Inflammatory macrophage treated with lipopolysaccharide for 4 hours (primary cell): ENCODE measurements at regions not wholly inside any gene's neighbourhood (a gene's known extent, or its start where the extent isn't known, plus 50 kb on each side); places are given as distances from the start of the nearest gene placed in this dataset.

Experiments
- DNase-seq: peaks from one replicate; pipeline ENCODE4 v3.0.0-alpha.2; 2020

DNA sequence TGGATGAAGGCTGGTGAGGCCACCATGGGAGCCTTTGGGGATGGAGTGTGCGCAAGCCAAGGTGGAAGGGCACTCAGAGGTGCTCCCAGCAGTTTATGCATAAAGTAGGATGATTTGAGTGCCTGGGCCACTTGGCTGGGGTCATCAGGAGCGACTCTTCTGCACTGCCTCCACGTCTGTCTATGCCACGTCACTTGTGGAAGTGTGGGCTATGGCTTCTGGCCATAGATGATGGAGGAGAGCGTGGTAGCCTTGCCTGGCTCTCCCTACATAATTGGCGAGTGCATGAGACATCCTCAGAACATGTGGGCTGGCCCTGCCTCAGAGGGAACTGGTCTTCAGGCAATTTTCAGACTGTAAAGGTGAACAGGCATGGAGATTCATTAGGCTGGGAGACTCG lies 182.9 kb downstream of the TEX29 start:
- DNase-seq, result no peak

- no peak for DNase-seq
Observed at GRCh38 chr13:111503905-111504695, 183.7 kb downstream of the TEX29 start.

- no peak for DNase-seq
Observed at GRCh38 chr13:111505175-111505777, 184.8 kb downstream of the TEX29 start.

GRCh38 chr13:111506125-111506524 lies 185.7 kb downstream of the TEX29 start:
- DNase-seq, result no peak

DNA sequence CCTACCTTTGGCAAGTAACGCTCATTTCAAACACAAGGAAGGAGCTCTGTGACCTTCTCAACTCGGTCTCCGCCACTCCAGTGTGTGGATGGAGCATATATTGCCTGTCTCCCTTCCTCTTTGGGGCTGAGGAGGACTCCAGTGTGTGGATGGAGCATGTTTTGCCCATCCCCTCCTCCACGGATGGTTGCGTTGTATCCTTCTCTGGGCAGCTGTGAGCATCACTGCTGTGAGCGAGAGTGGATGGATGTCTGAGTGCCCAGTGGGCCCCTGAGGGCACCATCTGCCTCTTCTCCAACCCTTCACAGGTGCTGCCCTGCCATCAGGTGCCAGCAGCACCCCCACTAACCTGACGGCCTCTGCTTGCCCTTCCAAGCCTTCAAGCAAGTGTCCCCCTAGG lies 186.2 kb downstream of the TEX29 start:
- no peak for DNase-seq

DNA sequence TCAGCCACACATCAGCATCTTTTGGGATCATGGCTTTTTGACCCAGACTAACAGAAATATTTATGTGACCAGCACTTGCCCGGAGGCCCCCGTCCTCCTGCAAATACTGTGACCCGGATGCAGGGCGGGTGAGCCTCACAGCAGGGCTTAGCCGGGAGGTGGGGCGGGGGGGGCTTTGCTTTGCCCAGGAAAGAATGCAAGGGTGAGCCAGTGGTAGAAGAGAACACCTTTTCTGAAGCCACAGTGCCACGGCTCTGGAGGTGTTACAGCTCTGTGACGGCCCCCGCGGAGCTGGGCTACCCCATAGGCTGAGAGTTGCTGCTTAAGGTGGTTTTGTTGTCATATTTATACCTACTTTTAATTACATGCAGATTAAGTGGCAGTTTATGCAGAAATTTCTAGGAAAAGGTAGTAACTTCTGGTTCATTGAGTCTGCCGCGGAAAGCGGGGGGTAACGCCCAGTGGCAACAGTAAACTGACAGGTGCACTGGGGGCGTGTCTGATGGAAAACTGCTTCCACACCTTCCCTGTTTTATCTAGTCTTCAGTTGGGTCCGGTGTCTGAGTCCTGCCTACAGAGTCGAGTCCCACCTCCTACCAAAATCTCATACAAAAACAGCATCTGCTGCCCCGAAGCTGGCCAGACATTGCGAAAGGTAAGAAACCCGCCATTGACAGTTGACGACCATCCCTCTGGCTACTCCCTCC lies 187.9 kb downstream of the TEX29 start:
- no peak for DNase-seq

DNA sequence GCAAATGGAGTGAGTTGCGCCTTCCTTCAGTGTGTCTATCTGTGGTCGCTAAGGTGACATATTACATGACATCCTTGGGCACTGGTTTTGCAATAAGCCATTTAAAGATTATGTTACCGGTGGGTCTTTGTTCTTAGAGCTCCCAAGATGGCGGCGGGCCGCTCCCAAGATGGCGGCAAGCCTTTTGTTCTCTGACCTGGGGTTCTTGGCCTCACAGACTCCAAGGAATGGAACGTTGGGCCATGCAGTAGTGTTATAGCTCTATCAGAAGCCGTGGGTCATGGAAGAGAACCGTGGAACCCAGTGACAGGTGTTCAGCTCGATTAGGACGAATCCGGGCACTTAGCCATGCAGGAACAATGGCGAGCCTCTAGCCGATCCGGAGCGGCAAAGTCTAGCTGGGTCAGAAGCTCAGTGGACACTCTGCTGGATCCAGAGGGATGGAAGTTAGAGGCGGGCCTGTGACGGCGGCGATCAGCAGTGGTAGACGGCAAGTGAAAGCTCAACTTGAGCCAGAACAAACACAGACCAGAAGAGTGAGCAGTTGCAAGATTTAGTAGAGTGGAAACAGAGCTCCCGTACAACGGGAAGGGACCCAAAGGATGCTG lies 188.6 kb downstream of the TEX29 start:
- no peak for DNase-seq

DNA sequence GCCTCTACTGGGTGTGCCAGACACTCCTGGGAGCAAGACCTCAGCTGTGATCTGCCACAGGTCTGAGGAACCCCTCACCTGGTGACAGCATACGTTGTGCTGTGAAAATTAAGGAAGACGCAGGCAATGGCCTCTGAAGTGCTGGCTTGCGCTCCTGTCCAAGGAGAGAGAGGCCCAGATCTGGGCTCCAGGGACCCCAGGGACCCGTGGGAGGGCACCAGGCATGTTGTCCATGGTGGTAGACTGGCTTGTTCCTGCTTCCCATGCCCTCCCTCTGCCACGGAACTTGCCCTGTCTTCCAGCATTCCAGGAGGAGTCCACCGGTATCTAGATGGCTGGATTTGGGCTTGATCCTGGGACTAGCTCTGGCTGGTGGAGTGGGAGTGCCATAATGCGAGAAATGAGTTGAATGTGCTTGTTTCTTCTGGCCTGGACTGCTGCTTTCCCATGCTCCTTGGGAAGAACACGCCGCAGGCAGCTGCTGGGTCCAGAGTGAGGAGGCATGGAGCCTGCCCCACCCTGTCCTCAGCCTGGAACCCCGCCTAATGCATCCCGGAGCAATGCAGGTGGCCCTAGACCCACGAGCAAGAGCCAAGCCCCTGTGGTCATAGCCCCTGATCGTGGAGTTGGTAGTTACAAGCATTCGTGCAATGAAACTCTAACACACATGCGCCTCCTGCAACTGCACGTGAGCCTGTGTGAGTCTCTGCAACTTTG lies 190.2 kb downstream of the TEX29 start:
- no peak for DNase-seq

DNA sequence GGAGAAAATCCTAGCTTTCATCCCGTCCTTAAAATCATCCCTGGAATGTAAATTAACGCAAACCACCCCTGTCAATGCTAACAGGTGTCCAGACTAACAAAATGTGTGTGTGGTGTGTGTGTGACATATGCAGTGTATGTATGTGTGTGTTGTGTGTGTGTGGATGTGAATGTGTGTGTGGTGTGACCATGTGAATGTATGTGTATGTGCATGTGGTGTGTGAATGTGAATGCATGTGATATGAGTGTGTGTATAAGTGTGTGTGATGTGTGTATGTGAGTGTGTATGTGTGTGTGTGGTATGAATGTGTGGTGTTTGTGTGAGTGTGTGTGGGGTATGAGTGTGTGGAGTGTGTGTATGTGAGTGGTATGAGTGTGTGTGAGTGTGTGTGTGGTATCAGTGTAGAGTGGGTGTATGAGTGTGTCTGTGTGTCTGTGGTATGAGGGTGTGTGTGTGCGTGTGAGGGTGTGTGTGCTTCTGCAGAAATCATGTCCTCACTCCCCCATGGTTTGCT lies 190.8 kb downstream of the TEX29 start:
- DNase-seq, result no peak

GRCh38 chr13:111511805-111512504 lies 191.5 kb downstream of the TEX29 start:
- no peak for DNase-seq

DNA sequence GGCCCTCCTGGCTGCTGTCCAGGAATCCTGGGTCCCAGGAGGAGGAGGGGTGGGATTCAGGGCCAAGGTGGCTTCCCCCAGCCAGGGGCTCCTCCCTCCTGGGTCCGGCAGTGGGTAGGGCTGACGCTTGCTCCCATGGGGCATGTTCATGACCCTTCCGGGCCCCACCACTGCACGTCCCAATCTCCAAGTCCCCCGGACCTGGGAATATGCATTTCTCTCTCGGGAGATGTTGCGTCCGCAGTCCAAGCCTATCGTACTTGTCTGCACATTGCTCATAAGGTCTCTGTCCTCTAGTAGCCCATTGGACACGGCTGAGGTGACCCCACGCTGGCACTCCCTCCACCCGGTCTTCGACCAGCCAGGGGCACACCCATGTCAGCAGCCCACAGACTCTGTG lies 192.3 kb downstream of the TEX29 start:
- DNase-seq, result no peak

DNA sequence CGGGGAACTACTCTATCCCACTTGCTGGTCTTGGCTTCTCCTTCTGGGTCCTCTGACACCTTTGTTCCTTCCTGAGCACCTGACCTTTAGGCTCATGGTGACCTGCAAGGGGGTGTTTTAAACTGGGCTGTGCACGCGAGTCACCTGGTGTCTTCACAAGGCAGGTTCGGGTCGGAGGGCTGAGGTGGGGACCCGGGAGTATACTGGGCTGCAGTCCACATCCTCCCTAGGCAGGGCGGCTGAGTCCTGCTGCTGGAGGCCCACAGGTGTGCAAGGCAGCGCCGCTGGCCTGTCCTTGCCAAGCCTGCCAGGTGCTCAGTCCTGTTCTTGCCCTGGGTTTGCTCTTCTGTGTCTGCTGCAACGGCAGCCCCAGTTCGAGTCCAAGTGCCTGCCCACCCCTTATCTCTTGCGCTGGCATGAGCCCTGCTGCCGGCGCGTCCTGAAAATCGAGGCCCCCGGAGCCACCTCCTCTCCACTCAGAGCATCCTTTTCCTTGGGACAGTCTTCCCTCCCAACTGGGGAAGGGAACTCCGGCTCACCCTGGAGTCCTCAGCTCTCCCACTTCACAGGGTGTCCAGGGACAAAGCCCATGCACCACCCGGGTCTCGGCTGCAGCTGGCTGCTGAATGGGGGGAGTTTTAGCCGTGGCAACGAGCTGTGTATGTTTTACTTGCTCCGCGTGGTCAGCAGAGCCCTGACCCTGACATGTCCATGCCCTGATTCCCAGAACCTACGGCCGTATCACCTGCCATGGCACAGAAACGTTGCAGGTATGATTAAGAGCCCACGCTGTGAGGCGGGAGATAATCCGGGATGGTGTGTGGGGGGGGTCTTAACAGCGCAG lies 193.5 kb downstream of the TEX29 start:
- DNase-seq, result no peak

- DNase-seq, result no peak
Observed at GRCh38 chr13:111514610-111515306, 194.3 kb downstream of the TEX29 start.

GRCh38 chr13:111515307-111515617 lies 194.8 kb downstream of the TEX29 start:
- DNase-seq, result no peak

GRCh38 chr13:111515635-111516034 lies 195.2 kb downstream of the TEX29 start:
- DNase-seq, result no peak

DNA sequence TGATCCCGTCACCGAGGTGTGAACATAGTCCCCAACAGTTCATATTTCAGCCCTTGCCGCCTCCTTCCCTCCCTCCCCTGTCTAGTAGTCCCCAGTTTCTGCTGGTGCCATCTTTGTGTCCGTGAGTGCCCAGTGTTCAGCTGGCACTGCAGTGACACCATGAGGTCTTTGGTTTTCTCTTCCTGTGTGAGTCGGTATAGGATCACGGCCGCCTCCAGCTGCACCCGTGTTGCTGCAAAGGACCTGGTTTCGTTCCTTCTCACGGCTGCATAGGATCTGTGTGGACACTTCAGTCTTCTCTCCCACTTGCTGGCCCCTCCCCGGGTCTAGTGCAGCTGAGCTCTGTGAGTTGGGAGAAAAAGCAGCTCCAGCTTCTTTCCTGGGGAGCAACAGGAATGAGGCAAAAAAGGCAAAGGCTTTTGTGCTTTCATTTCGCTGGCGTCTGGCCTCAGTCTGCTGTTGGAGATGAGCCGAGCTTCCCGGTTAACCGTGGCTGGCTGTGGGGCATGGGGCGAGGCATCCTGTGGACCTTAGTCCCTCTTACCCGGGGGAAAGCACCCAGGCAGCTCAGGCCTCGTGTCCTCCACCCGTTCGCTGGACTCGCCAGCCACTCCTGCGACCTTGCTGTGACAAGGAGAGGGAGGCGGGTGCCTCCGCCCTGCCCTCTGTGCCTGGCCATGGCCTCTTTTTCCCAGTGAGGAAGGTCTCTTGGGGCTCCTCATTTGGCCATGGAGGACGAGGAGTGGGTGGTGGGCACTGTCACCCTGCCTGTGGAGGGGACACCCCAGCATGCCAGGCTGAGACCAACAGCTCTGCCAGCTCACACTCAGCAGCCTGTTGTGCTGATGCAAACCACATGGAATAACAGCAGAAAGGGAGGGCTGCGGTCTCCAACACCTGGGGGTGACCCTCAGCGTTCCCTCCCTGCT lies 196.5 kb downstream of the TEX29 start:
- DNase-seq, result no peak

DNA sequence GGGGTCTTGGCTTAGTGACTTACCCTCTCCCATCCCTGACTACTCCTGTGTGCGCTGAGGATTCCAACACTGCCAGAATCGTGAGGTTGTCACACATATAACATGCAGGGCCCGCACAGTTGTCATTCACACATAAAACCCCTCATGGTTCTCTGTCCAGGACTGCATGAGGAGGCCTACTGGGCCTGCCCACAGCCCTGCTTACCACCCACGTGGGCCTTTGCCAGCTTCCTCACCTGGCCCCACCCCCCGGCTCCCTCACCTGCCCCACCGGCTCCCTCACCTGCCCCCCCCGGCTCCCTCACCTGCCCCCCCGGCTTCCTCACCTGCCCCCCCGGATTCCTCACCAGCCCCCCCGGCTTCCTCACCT lies 197.2 kb downstream of the TEX29 start:
- DNase-seq, result no peak

DNA sequence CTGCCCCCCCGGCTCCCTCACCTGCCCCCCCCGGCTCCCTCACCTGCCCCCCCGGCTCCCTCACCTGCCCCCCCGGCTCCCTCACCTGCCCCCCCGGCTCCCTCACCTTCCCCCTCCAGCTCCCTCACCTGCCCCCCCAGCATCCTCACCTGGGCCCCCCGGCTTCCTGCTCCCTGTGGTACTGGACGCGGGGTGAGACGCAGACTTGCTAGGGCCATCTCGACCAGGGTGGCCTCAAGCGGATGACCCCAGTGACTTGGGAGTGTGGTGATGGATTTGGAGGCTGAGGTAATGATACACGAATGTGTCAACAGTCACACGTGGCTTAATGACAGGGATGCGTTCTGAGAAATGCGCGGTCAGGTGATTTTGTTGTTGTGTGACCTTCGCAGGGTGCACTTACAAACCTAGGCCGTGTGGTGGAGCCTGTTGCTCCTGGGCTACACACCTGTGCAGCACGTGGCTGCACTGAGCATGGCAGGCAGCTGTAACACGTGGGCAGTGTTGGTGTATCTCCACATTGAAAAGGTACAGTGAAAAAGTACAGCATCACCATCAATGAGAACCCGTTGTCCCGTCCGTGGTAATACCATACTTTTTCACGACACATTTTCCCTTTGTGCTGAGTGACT lies 197.8 kb downstream of the TEX29 start:
- DNase-seq, result no peak

DNA sequence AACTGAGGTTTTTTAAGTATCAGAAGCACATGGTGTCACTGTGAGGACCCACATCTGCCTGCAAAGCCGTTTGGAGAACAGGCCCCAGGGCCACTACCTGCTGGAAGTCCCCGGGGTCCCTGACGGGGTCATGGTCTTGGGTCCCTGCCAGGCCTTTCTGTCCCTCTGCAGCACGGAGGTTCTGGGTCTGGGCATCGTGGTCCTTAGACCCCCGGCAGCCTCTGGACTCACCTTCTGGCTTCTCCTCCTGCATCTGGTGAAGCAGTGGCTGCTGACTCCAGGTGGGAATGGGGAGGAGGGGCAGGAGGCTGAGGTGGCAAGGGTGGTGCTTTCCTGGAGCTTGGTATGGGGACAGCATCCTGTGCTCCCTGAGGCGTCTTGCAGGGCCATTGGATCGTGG lies 198.6 kb downstream of the TEX29 start:
- DNase-seq, result no peak
